ENCODE measurements at regions not wholly inside any gene's neighbourhood (a gene's known extent, or its start where the extent isn't known, plus 50 kb on each side); places are given as distances from the start of the nearest gene placed in this dataset.

GRCh38 chr20:51206032-51206662 lies 183.2 kb upstream of the KCNG1 start:
- no peak overlapping the region for H3K4me3 ChIP-seq (ENCODE audit: low read depth, low read length)
- DNase-seq (ENCODE audit: low read depth), result peak; percentile 22
- no peak for TF ChIP-seq CTCF (IDR thresholded peaks at IDR 0.05; ENCODE audit: insufficient read depth, low read depth, low read length, missing control alignments)

- TF ChIP-seq CTCF (IDR thresholded peaks at IDR 0.05; ENCODE audit: insufficient read depth, low read depth, low read length, missing control alignments), result no peak
- no peak for DNase-seq (ENCODE audit: low read depth)
- H3K4me3 ChIP-seq (ENCODE audit: low read depth, low read length), result no peak overlapping the region
These were observed 181.9 kb upstream of the KCNG1 start for GRCh38 chr20:51204794-51205193.

- no peak for DNase-seq (ENCODE audit: low read depth)
- H3K4me3 ChIP-seq (ENCODE audit: low read depth, low read length), result no peak overlapping the region
- no peak for TF ChIP-seq CTCF (IDR thresholded peaks at IDR 0.05; ENCODE audit: insufficient read depth, low read depth, low read length, missing control alignments)
These were observed 181.3 kb upstream of the KCNG1 start for GRCh38 chr20:51204051-51204715.

GRCh38 chr20:51202304-51202703 lies 179.4 kb upstream of the KCNG1 start:
- DNase-seq (ENCODE audit: low read depth), result no peak
- TF ChIP-seq CTCF (IDR thresholded peaks at IDR 0.05; ENCODE audit: insufficient read depth, low read depth, low read length, missing control alignments), result no peak
- H3K4me3 ChIP-seq (ENCODE audit: low read depth, low read length), result no peak overlapping the region

GRCh38 chr20:51199920-51200319 lies 177.0 kb upstream of the KCNG1 start:
- no peak overlapping the region for H3K4me3 ChIP-seq (ENCODE audit: low read depth, low read length)
- no peak for TF ChIP-seq CTCF (IDR thresholded peaks at IDR 0.05; ENCODE audit: insufficient read depth, low read depth, low read length, missing control alignments)
- no peak for DNase-seq (ENCODE audit: low read depth)

GRCh38 chr20:51198876-51199523 lies 176.1 kb upstream of the KCNG1 start:
- no peak for DNase-seq (ENCODE audit: low read depth)
- no peak overlapping the region for H3K4me3 ChIP-seq (ENCODE audit: low read depth, low read length)
- TF ChIP-seq CTCF (IDR thresholded peaks at IDR 0.05; ENCODE audit: insufficient read depth, low read depth, low read length, missing control alignments), result no peak

Measured in GM12865 (cell line).